Stimulated activated CD8-positive, alpha-beta memory T cell treated with anti-CD3 and anti-CD28 coated beads, Interleukin-15, amount 100 ng/mL, for 48 hours (primary cell): ENCODE measurements at regions not wholly inside any gene's neighbourhood (a gene's known extent, or its start where the extent isn't known, plus 50 kb on each side); places are given as distances from the start of the nearest gene placed in this dataset.
A peak's percentile ranks its signal among the peaks of the same experiment; 100 is the strongest.

Source experiments
- DNase-seq, 2 donors: peaks; one replicate each; pipeline ENCODE4 v3.0.0-alpha.2; 2020; ENCODE audit warnings: low read depth in 2 of 2

- peak; percentile 17 to 30 for DNase-seq
These were observed 229.2 kb downstream of the PTTG2 start for GRCh38 chr4:38189445-38189844.

- DNase-seq = no peak
These were observed 230.6 kb downstream of the PTTG2 start for GRCh38 chr4:38190717-38191178.

- DNase-seq = no peak
These were observed 232.3 kb downstream of the PTTG2 start for GRCh38 chr4:38192516-38192915.

DNA sequence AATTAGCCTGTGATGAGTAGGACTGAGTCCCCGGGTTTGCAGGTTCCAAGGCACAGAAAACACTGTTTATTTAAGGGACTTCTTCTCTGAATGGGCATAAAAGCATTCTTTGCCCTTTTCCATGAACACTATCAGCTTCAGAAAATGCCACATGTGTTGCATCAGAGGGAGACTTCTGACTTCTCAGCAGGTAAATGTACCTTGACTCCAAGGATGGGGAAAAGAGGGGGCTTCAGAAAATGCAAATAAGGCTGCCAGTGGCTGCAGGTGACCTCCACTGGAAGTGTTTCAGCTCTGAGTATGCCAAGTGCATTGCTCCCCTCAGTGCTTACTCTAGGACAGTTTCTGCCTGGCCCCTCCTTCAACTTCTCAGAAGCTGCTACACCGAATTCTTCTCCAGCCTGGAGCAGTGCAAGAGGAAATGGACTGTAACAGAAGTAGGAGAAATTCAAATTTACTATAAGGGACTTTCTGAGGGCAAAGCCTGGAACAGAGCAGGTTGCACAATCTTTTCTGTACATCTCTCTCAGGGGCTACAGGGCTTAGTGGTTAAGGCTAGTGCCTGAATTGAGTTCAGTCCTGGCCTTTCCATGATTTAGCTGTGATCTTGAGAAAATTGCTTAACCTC, 233.2 kb downstream of the PTTG2 start:
- DNase-seq = no peak

DNA sequence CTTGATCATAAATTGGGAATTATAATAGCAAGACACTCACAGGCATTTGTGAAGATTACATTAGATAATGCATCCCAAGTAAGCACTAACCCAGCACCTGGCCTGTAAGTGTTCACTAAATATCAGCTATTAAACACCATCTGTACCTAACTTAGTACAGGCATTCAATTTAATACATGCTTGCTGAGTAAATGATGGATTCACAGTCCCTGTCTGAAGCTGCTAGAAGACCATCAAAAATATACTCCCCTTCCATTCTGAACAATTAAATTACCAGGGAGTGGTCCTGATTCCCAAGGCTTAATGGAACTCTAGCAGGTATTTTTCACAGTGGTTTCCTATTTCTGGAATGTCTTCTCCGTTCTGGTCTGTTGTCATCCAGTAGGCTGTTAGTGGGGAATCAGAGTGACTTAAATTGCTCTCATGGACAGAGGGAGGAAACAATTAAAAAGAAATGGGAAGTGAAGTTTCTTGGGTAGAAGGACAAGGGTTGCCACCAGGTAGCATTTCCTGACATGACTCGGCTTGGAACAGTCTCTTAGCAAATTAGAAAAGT, 233.9 kb downstream of the PTTG2 start:
- no peak for DNase-seq

GRCh38 chr4:38195486-38195885, 235.3 kb downstream of the PTTG2 start:
- DNase-seq = no peak

DNA sequence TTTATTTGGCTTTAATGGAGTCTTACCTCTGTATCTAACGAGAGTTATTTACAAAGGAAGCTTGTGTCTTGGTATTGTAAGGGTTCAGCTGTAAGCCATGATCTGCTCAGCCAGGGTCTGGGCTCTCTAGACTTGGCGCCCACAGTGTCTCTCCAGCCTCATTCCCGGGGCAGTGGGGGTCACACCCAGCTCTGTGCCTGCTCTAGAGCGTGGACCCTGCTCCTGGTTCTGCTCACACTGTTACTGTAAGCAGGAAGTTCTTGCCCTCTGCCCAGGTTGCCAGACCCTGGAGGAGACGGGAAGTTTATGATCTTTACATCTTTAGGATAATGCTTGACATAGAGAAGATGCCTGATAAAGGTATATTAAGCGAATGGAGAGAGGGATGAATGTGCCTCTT, 235.7 kb downstream of the PTTG2 start:
- DNase-seq = no peak

DNA sequence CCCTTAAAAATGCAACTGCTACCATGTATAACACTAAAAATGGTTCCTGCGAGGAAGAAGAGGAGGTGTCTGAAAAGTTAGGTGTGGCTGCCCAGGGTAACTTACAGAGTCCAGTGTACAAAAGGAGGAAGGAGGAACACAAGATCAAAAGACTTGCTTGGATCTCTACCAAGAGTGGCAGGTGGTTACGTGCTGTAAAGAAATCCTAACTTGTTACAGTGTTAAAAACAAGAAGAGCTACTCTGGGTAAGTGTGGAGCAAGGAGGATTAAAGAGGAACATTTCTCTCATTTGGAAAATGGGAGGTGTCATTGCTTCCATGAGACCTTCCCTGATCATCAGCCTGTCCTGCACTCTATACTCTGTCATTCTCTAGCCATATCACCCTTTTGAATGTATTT, 242.0 kb downstream of the PTTG2 start:
- DNase-seq = no peak

DNA sequence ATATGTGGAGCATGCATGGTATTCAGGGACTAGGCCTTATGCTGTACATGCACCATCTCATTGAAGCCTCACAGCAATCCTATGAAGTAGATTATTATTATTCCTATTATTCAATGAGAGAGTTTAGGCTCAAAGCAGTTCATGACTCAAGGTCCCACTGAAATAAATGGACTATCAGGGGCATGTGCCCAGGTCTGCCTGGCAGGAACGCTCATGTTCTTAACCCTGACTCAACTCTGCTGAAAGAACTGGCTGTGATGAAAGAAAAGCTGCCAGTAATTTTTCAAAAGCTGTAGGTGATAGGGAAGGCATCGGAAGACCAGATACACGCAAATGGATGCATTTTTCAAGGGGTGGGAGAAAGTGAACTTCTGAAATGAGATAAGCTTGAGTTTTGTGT, 243.4 kb downstream of the PTTG2 start:
- no peak for DNase-seq

GRCh38 chr4:38204339-38205035, 244.3 kb downstream of the PTTG2 start:
- DNase-seq = no peak

DNA sequence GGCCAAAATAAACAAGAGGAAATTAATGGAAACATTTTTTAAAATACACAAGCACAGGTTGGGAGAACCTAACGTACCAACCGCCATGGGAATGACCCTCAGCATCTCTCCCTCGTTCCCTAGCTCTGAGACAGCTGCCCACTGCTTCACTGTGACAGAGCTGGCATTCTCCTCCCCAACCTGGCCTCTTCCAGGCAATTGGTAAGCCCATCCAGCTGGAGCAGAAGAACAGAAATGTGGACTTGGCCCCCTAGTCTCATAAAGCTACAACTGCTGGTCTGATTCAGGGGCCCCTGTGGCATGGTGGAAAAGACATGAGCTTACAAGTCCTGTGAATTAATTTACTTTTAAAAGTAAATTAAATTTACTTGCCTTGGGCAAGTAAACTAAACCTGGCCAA, 245.1 kb downstream of the PTTG2 start:
- DNase-seq = no peak

GRCh38 chr4:38207110-38207457, 246.9 kb downstream of the PTTG2 start:
- no peak for DNase-seq

- DNase-seq = no peak
These were observed 249.5 kb downstream of the PTTG2 start for GRCh38 chr4:38209654-38210053.

GRCh38 chr4:38210396-38211114, 250.4 kb downstream of the PTTG2 start:
- DNase-seq = no peak

GRCh38 chr4:38211885-38212284, 251.7 kb downstream of the PTTG2 start:
- no peak for DNase-seq

GRCh38 chr4:38213083-38213805, 253.0 kb downstream of the PTTG2 start:
- no peak for DNase-seq

GRCh38 chr4:38222892-38223291, 262.7 kb downstream of the PTTG2 start:
- no peak for DNase-seq

DNA sequence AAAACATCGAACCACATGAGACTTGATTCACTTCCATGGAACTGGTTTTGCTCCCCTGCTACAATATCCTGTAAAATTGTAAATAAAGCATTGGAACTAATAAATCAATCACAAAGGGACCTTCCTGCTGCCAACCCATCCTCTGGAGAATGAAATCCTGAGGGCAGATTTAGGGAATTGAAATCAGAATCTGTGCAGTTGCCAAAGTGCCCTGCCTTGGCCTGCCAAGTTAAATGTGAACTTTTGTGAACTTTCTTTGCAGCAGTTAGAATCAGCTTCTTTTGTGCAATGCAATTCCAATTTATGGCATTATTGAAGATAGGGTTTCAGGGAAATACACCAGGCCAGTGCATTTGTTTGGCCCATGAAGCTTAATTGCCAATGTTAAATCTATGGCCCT, 263.1 kb downstream of the PTTG2 start:
- DNase-seq = no peak

- DNase-seq = no peak
These were observed 263.6 kb downstream of the PTTG2 start for GRCh38 chr4:38223782-38224236.

DNA sequence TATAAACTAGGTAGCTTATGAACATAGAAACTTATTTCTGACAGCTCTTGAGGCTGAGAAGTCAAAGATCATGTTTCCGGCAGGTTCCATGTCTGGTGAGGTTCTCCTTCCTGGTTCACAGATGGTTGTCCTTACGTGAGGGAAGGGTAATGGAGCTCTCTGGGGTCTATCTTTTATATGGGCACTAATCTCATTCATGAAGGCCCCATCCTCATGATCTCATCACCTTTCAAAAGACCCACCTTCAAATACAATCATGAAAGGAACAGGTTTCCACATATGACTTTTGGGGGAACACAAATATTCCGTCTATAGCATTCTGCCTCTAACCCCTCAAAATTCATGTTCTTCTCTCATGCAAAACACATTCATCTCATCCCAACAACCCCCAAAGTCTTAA, 264.7 kb downstream of the PTTG2 start:
- DNase-seq = no peak

GRCh38 chr4:38226170-38226569, 266.0 kb downstream of the PTTG2 start:
- no peak for DNase-seq
